Activated naive CD4-positive, alpha-beta T cell treated with anti-CD3 and anti-CD28 coated beads, Interleukin-2, amount 50 U/mL, for 72 hours (primary cell): ENCODE measurements at regions not wholly inside any gene's neighbourhood (a gene's known extent, or its start where the extent isn't known, plus 50 kb on each side); places are given as distances from the start of the nearest gene placed in this dataset.
"Not testable (repeated sequence)": the region's sequence is repeated elsewhere in the genome, so short reads cannot be mapped to it uniquely, and the experiment has no call there.

Experiments
- ATAC-seq, 2 donors: fragments of 150-1000 bp; cut with Tn5 transposase; 2 replicates each; pipeline ENCODE4 v1.10.0; 2021; ENCODE audit warnings: mild to moderate bottlenecking in 2 of 2, moderate library complexity in 2 of 2
- DNase-seq, 2 donors: peaks; one replicate each; pipeline ENCODE4 v3.0.0; 2021 to 2022; ENCODE audit warnings: low spot score in 2 of 2
- H3K27ac Mint-ChIP-seq, 2 donors: one replicate each; pipeline ENCODE4 v1.8.0; 2022; ENCODE audit warnings: mild to moderate bottlenecking in 2 of 2, mixed read lengths in 2 of 2
- H3K36me3 Mint-ChIP-seq, 2 donors: one replicate each; pipeline ENCODE4 v1.8.0; 2022; ENCODE audit warnings: mixed read lengths in 2 of 2
- H3K9me3 Mint-ChIP-seq, 2 donors: one replicate each; pipeline ENCODE4 v1.8.0; 2022; ENCODE audit warnings: mixed read lengths in 2 of 2

- Mint-ChIP-seq H3K9me3 (no peaks in the 10 kb centered on the region), H3K27ac (no peak overlapping the region), H3K36me3 (no peaks in the 10 kb centered on the region)
- no peak for DNase-seq
- no peak for ATAC-seq
Measured at GRCh38 chr2:183533021-183533420, 408.8 kb downstream of the NUP35 start.

GRCh38 chr2:183536290-183536689 is 412.0 kb downstream of the NUP35 start:
- no peaks in the 10 kb centered on the region for H3K36me3 Mint-ChIP-seq
- H3K9me3 Mint-ChIP-seq = no peaks in the 10 kb centered on the region
- ATAC-seq = no peak

GRCh38 chr2:183536714-183537113 is 412.5 kb downstream of the NUP35 start:
- DNase-seq (no peak), ATAC-seq (no peak)
- Mint-ChIP-seq H3K27ac (no peak overlapping the region), H3K36me3 (no peaks in the 10 kb centered on the region), H3K9me3 (no peaks in the 10 kb centered on the region)

More at GRCh38 chr2:183536290-183536689, 412.0 kb downstream of the NUP35 start:
- no peak for DNase-seq
- no peak overlapping the region for H3K27ac Mint-ChIP-seq

GRCh38 chr2:183541766-183542165 is 417.5 kb downstream of the NUP35 start:
- Mint-ChIP-seq H3K27ac (no peak overlapping the region), H3K9me3 (peaks cover 16 to 18% of the 10 kb centered on the region in 2 donors), H3K36me3 (peaks cover 20% of the 10 kb centered on the region in 2 donors)
- DNase-seq (no peak), ATAC-seq (no peak)

- no peak overlapping the region for H3K27ac Mint-ChIP-seq
- no peak for ATAC-seq
- H3K9me3 Mint-ChIP-seq = peaks cover 17 to 18% of the 10 kb centered on the region in 2 donors
- no peak for DNase-seq
- H3K36me3 Mint-ChIP-seq = peaks cover 20 to 24% of the 10 kb centered on the region in 2 donors
Measured at GRCh38 chr2:183542606-183543005, 418.4 kb downstream of the NUP35 start.

- DNase-seq (no peak), ATAC-seq (no peak)
- no peak overlapping the region for H3K27ac Mint-ChIP-seq
- peaks cover 20 to 30% of the 10 kb centered on the region in 2 donors for H3K36me3 Mint-ChIP-seq
- H3K9me3 Mint-ChIP-seq = peaks cover 23 to 24% of the 10 kb centered on the region in 2 donors
Measured at GRCh38 chr2:183543222-183543621, 419.0 kb downstream of the NUP35 start.

GRCh38 chr2:183543731-183544130 is 419.5 kb downstream of the NUP35 start:
- no peak for ATAC-seq
- Mint-ChIP-seq H3K9me3 (peaks cover 25 to 27% of the 10 kb centered on the region in 2 donors), H3K36me3 (peaks cover 20 to 35% of the 10 kb centered on the region in 2 donors), H3K27ac (no peak overlapping the region)
- no peak for DNase-seq

- H3K27ac Mint-ChIP-seq, DNase-seq, ATAC-seq: not testable (repeated sequence)
- peaks cover 29 to 33% of the 10 kb centered on the region in 2 donors for H3K9me3 Mint-ChIP-seq
- peaks cover 20 to 38% of the 10 kb centered on the region in 2 donors for H3K36me3 Mint-ChIP-seq
Measured at GRCh38 chr2:183546560-183547350, 422.5 kb downstream of the NUP35 start.

GRCh38 chr2:183552716-183553115 is 428.5 kb downstream of the NUP35 start:
- Mint-ChIP-seq H3K36me3 (peaks cover 0 to 13% of the 10 kb centered on the region in 2 donors), H3K9me3 (peaks cover 11 to 15% of the 10 kb centered on the region in 2 donors), H3K27ac (no peak overlapping the region)
- DNase-seq (no peak), ATAC-seq (no peak)

- Mint-ChIP-seq H3K36me3 (no peaks in the 10 kb centered on the region), H3K9me3 (peaks cover 4 to 7% of the 10 kb centered on the region in 2 donors), H3K27ac (no peak overlapping the region)
- ATAC-seq (no peak), DNase-seq (no peak)
Measured at GRCh38 chr2:183564726-183565125, 440.5 kb downstream of the NUP35 start.

GRCh38 chr2:183575481-183575880 is 451.2 kb downstream of the NUP35 start:
- H3K9me3 Mint-ChIP-seq = peaks cover 20 to 29% of the 10 kb centered on the region in 2 donors
- ATAC-seq (no peak), DNase-seq (no peak)
- H3K36me3 Mint-ChIP-seq = no peaks in the 10 kb centered on the region
- H3K27ac Mint-ChIP-seq = no peak overlapping the region

GRCh38 chr2:183579686-183580085 is 455.4 kb downstream of the NUP35 start:
- DNase-seq (no peak), ATAC-seq (no peak)
- peaks cover 6 to 21% of the 10 kb centered on the region in 2 donors for H3K9me3 Mint-ChIP-seq
- H3K27ac Mint-ChIP-seq = no peak overlapping the region
- no peaks in the 10 kb centered on the region for H3K36me3 Mint-ChIP-seq

GRCh38 chr2:183592271-183592670 is 468.0 kb downstream of the NUP35 start:
- no peak for ATAC-seq
- no peak for DNase-seq
- H3K36me3 Mint-ChIP-seq = no peaks in the 10 kb centered on the region
- H3K27ac Mint-ChIP-seq = no peak overlapping the region
- H3K9me3 Mint-ChIP-seq = peaks cover 8 to 15% of the 10 kb centered on the region in 2 donors

GRCh38 chr2:183594150-183594549 is 469.9 kb downstream of the NUP35 start:
- H3K9me3 Mint-ChIP-seq = peaks cover 4 to 11% of the 10 kb centered on the region in 2 donors
- no peak overlapping the region for H3K27ac Mint-ChIP-seq
- DNase-seq (no peak), ATAC-seq (no peak)
- no peaks in the 10 kb centered on the region for H3K36me3 Mint-ChIP-seq

GRCh38 chr2:183597841-183598240 is 473.6 kb downstream of the NUP35 start:
- Mint-ChIP-seq H3K36me3 (no peaks in the 10 kb centered on the region), H3K9me3 (peaks cover 4 to 11% of the 10 kb centered on the region in 2 donors), H3K27ac (no peak overlapping the region)
- no peak for DNase-seq
- no peak for ATAC-seq

- DNase-seq = no peak
- no peaks in the 10 kb centered on the region for H3K36me3 Mint-ChIP-seq
- H3K27ac Mint-ChIP-seq = no peak overlapping the region
- no peak for ATAC-seq
- no peaks in the 10 kb centered on the region for H3K9me3 Mint-ChIP-seq
Measured at GRCh38 chr2:183604065-183604464, 479.8 kb downstream of the NUP35 start.

- H3K27ac Mint-ChIP-seq = no peak overlapping the region
- H3K9me3 Mint-ChIP-seq = no peaks in the 10 kb centered on the region
- DNase-seq (no peak), ATAC-seq (no peak)
- no peaks in the 10 kb centered on the region for H3K36me3 Mint-ChIP-seq
Measured at GRCh38 chr2:183605440-183605839, 481.2 kb downstream of the NUP35 start.
